A673 (cell line): ENCODE measurements at regions not wholly inside any gene's neighbourhood (a gene's known extent, or its start where the extent isn't known, plus 50 kb on each side); places are given as distances from the start of the nearest gene placed in this dataset.

Experiments
- BruUV-seq: library from RNA; stranded (reverse); fragments of 400-500 nt; replicated peaks from 2 replicates; lab custom pipeline; 2021; lab: Mats Ljungman, UMichigan
- CTCF ChIA-PET: fragments of 300-600 bp; sonication (Branson Sonifier 250); formaldehyde crosslinking; loops from one replicate; lab custom pipeline; 2022; ENCODE audit warnings: antibody characterized with exemption; lab: Charles Lee
- POLR2A ChIA-PET: fragments of 300-600 bp; sonication (Branson Sonifier 250); formaldehyde crosslinking; loops from one replicate; lab custom pipeline; 2022; ENCODE audit warnings: antibody characterized with exemption; ENCODE audit not compliant: low non-redundant PET; lab: Charles Lee
- DNase-seq: peaks from one replicate; pipeline ENCODE4 v3.0.0-alpha.2; 2015; ENCODE audit warnings: low spot score
- H3K27ac ChIP-seq: fragments of 200-600 bp; sonication (generic); 2 replicates; pipeline ENCODE4 v1.5.1; 2016; ENCODE audit warnings: mixed run types, low read depth, mild to moderate bottlenecking, mixed read lengths, antibody characterized with exemption, low read length; ENCODE audit not compliant: poor library complexity, severe bottlenecking
- H3K27me3 ChIP-seq: fragments of 200-600 bp; sonication (generic); replicated peaks from 2 replicates; pipeline ENCODE4 v1.6.1; 2017; ENCODE audit warnings: mixed run types, low read depth, mild to moderate bottlenecking, mixed read lengths, antibody characterized with exemption, low read length; ENCODE audit not compliant: insufficient read depth, poor library complexity
- H3K36me3 ChIP-seq: fragments of 200-600 bp; sonication (generic); 2 replicates; pipeline ENCODE4 v1.6.1; 2016; ENCODE audit warnings: mixed run types, mild to moderate bottlenecking, mixed read lengths, antibody characterized with exemption, low read length; ENCODE audit not compliant: insufficient read depth, poor library complexity, severe bottlenecking
- H3K4me1 ChIP-seq: fragments of 200-600 bp; sonication (generic); 2 replicates; pipeline ENCODE4 v1.6.1; 2017; ENCODE audit warnings: mixed run types, mild to moderate bottlenecking, mixed read lengths, antibody characterized with exemption, low read length; ENCODE audit not compliant: insufficient read depth, poor library complexity, severe bottlenecking
- H3K4me3 ChIP-seq: fragments of 200-600 bp; sonication (generic); 2 replicates; pipeline ENCODE4 v1.5.1; 2016; ENCODE audit warnings: low read depth, mixed run types, mild to moderate bottlenecking, mixed read lengths, low read length; ENCODE audit not compliant: poor library complexity, severe bottlenecking
- H3K9me3 ChIP-seq: fragments of 200-600 bp; sonication (generic); 2 replicates; pipeline ENCODE4 v1.6.1; 2016; ENCODE audit warnings: mixed run types, low read depth, mild to moderate bottlenecking, mixed read lengths, antibody characterized with exemption, low read length; ENCODE audit not compliant: poor library complexity, severe bottlenecking
- CTCF ChIP-seq: fragments of 300-800, 200-600 bp; sonication (generic); conservative IDR thresholded peaks from 2 replicates; pipeline ENCODE4 v1.5.1; 2017; ENCODE audit warnings: low read depth, mild to moderate bottlenecking, antibody characterized with exemption, low read length, moderate library complexity, mixed read lengths
- EZH2 ChIP-seq: fragments of 200-600 bp; sonication (generic); IDR thresholded peaks from 2 replicates; pipeline ENCODE4 v1.6.1; 2017; ENCODE audit warnings: borderline replicate concordance, low read depth, mild to moderate bottlenecking, mixed read lengths, antibody characterized with exemption, low read length; ENCODE audit not compliant: poor library complexity, severe bottlenecking
- intact Hi-C: fragments of 100-400 bp; cut with micrococcal nuclease; formaldehyde crosslinking; loops from one replicate; pipeline ENCODE4 v1.10.0; 2022; ENCODE audit not compliant: unreplicated experiment

- BruUV-seq: no TSS peak
- DNase-seq: peak; percentile 35
- ChIA-PET POLR2A (no interaction called here), CTCF (no interaction called here)
- Histone ChIP-seq H3K27me3 (no peaks in the 10 kb centered on the region), H3K4me3 (no peak overlapping the region), H3K4me1 (peaks cover 4% of the 10 kb centered on the region), H3K36me3 (no peaks in the 10 kb centered on the region), H3K27ac (no peak overlapping the region), H3K9me3 (no peaks in the 10 kb centered on the region)
- intact Hi-C loops: loop anchor here (10.0 kb wide), 1 partner anchor 48 kb away; no protein-coding TSS in a partner anchor
- TF ChIP-seq EZH2: no peak
- no peak for TF ChIP-seq CTCF
Measured at GRCh38 chr16:64406770-64407181, 715.1 kb downstream of the CDH11 start.

GRCh38 chr16:64403352-64403751, 718.5 kb downstream of the CDH11 start:
- Histone ChIP-seq H3K36me3 (no peaks in the 10 kb centered on the region), H3K9me3 (no peaks in the 10 kb centered on the region), H3K4me1 (peaks cover 4% of the 10 kb centered on the region), H3K4me3 (no peak overlapping the region), H3K27ac (no peak overlapping the region), H3K27me3 (no peaks in the 10 kb centered on the region)
- ChIA-PET CTCF (no interaction called here), POLR2A (no interaction called here)
- TF ChIP-seq EZH2 (no peak), CTCF (no peak)
- no TSS peak for BruUV-seq
- DNase-seq: no peak
- intact Hi-C loops: loop anchor here (10.0 kb wide), 1 partner anchor 51 kb away; no protein-coding TSS in a partner anchor

DNA sequence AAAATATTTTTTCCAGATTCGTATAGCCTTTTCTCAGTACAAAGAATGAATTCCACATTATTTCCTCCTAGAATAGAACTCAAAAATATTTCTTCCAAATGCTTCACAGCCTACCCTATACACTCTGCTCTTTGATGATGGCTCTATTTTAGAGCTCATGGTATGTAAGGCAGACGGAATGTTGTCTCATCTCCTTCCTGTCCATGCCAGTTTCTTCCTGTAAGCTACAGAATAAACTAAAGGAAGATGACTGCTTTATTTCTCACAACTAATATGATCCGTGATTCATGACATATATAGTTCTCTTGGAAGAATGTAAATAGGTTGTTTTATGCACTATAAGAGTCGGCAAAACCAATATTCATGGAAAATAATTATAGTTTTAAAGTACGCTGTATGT, 723.1 kb downstream of the CDH11 start:
- H3K4me3 ChIP-seq: no peak overlapping the region
- TF ChIP-seq CTCF (no peak), EZH2 (no peak)
- H3K27me3 ChIP-seq: no peaks in the 10 kb centered on the region
- no peaks in the 10 kb centered on the region for H3K4me1 ChIP-seq
- CTCF ChIA-PET: no interaction called here
- POLR2A ChIA-PET: no interaction called here
- no peak overlapping the region for H3K27ac ChIP-seq
- no peak for DNase-seq
- H3K9me3 ChIP-seq: no peaks in the 10 kb centered on the region
- intact Hi-C loops: no loop called here
- no TSS peak for BruUV-seq
- no peaks in the 10 kb centered on the region for H3K36me3 ChIP-seq
